IMR-90 (cell line): ENCODE measurements at regions not wholly inside any gene's neighbourhood (a gene's known extent, or its start where the extent isn't known, plus 50 kb on each side); places are given as distances from the start of the nearest gene placed in this dataset.

ENCODE experiments used
- ATAC-seq: fragments of 200-7000 bp; cut with Tn5 transposase; 2 replicates; pipeline ENCODE4 v1.9.1; 2020; ENCODE audit warnings: low read depth, mild to moderate bottlenecking, moderate library complexity
- BruUV-seq: library from RNA; stranded (reverse); fragments of 400-500 nt; replicated peaks from 2 replicates; lab custom pipeline; 2021; lab: Mats Ljungman, UMichigan
- CTCF ChIA-PET: fragments of 300-600 bp; formaldehyde crosslinking; extraction: SDS; loops from one replicate; lab custom pipeline; 2021; ENCODE audit warnings: antibody characterized with exemption; lab: Yijun Ruan, JAX
- POLR2A ChIA-PET: fragments of 300-600 bp; sonication (Branson Sonifier 250); formaldehyde crosslinking; loops from one replicate; lab custom pipeline; 2022; ENCODE audit warnings: antibody characterized with exemption; ENCODE audit not compliant: unreplicated experiment; lab: Charles Lee
- DNase-seq: peaks from one replicate; pipeline ENCODE4 v3.0.0; 2013
- H2AFZ ChIP-seq: replicated peaks from 2 replicates; pipeline ENCODE3; 2013; ENCODE audit warnings: low read length, mild to moderate bottlenecking; ENCODE audit not compliant: poor library complexity
- H2AK5ac ChIP-seq: 2 replicates; pipeline ENCODE4 v1.6.1; 2013; ENCODE audit warnings: low read depth, low read length, inconsistent platforms
- H2AK9ac ChIP-seq: replicated peaks from 2 replicates; pipeline ENCODE3; 2013; ENCODE audit warnings: mild to moderate bottlenecking, low read depth, low read length, moderate library complexity; ENCODE audit not compliant: poor library complexity
- H2BK120ac ChIP-seq: 2 replicates; pipeline ENCODE4 v1.6.1; 2013; ENCODE audit warnings: low read depth, low read length, inconsistent platforms
- H2BK15ac ChIP-seq: 3 replicates; pipeline ENCODE4 v1.6.1; 2013; ENCODE audit warnings: low read depth, low read length, inconsistent platforms
- H2BK20ac ChIP-seq: 2 replicates; pipeline ENCODE4 v1.6.1; 2013; ENCODE audit warnings: low read depth, mild to moderate bottlenecking, inconsistent platforms, low read length, moderate library complexity
- H2BK5ac ChIP-seq: 2 replicates; pipeline ENCODE4 v1.6.1; 2013; ENCODE audit warnings: mild to moderate bottlenecking, low read depth, low read length, inconsistent platforms; ENCODE audit not compliant: poor library complexity, severe bottlenecking
- H3K14ac ChIP-seq: replicated peaks from 2 replicates; pipeline ENCODE4 v1.6.1; 2013; ENCODE audit warnings: low read depth, low read length, inconsistent platforms
- H3K18ac ChIP-seq: 2 replicates; pipeline ENCODE4 v1.6.1; 2013; ENCODE audit warnings: low read depth, low read length, control low read depth
- H3K23ac ChIP-seq: 2 replicates; pipeline ENCODE4 v1.6.1; 2013; ENCODE audit warnings: low read depth, low read length, inconsistent platforms
- H3K27ac ChIP-seq: 2 replicates; pipeline ENCODE4 v1.5.1; 2013; ENCODE audit warnings: mild to moderate bottlenecking, control low read depth, low read length; ENCODE audit not compliant: insufficient read depth
- H3K27me3 ChIP-seq: 2 replicates; pipeline ENCODE4 v1.6.1; 2013; ENCODE audit warnings: low read length; ENCODE audit not compliant: control insufficient read depth, insufficient read depth
- H3K36me3 ChIP-seq: 2 replicates; pipeline ENCODE4 v1.6.1; 2013; ENCODE audit warnings: low read length, mixed read lengths; ENCODE audit not compliant: control insufficient read depth, insufficient read depth
- H3K4ac ChIP-seq: 2 replicates; pipeline ENCODE4 v1.6.1; 2013; ENCODE audit warnings: low read depth, low read length, inconsistent platforms
- H3K4me1 ChIP-seq: 2 replicates; pipeline ENCODE4 v1.6.1; 2013; ENCODE audit warnings: low read length, mixed read lengths; ENCODE audit not compliant: control insufficient read depth, insufficient read depth
- H3K4me2 ChIP-seq: 2 replicates; pipeline ENCODE4 v1.6.1; 2013; ENCODE audit warnings: low read depth, mild to moderate bottlenecking, control low read depth, low read length, moderate library complexity
- H3K4me3 ChIP-seq: 2 replicates; pipeline ENCODE4 v1.5.1; 2013; ENCODE audit warnings: low read depth, mild to moderate bottlenecking, control low read depth, low read length, moderate library complexity; ENCODE audit not compliant: insufficient read depth
- H3K56ac ChIP-seq: 2 replicates; pipeline ENCODE4 v1.6.1; 2013; ENCODE audit warnings: low read length, inconsistent platforms; ENCODE audit not compliant: insufficient read depth; ENCODE audit errors: extremely low read depth
- H3K79me1 ChIP-seq, 2 experiments: 2 replicates each; pipeline ENCODE4 v1.6.1; 2013; ENCODE audit warnings: low read length in 2 of 2, inconsistent platforms in 1 of 2, low read depth in 1 of 2
- H3K9ac ChIP-seq: 2 replicates; pipeline ENCODE4 v1.6.1; 2013; ENCODE audit warnings: low read depth, low read length, control low read depth
- H3K9me1 ChIP-seq: 2 replicates; pipeline ENCODE4 v1.6.1; 2013; ENCODE audit warnings: low read length, inconsistent platforms; ENCODE audit not compliant: insufficient read depth
- H3K9me3 ChIP-seq: 2 replicates; pipeline ENCODE4 v1.6.1; 2013; ENCODE audit warnings: low read length; ENCODE audit not compliant: control insufficient read depth, insufficient read depth
- H4K20me1 ChIP-seq: 2 replicates; pipeline ENCODE4 v1.6.1; 2013; ENCODE audit warnings: low read length, inconsistent platforms; ENCODE audit not compliant: insufficient read depth
- H4K5ac ChIP-seq: 2 replicates; pipeline ENCODE4 v1.6.1; 2013; ENCODE audit warnings: mild to moderate bottlenecking, low read depth, low read length, control low read depth
- H4K8ac ChIP-seq, 2 experiments: 2 replicates each; pipeline ENCODE4 v1.6.1; 2013; ENCODE audit warnings: low read depth in 2 of 2, low read length in 2 of 2, control low read depth in 1 of 2, inconsistent platforms in 1 of 2
- H4K91ac ChIP-seq: 2 replicates; pipeline ENCODE4 v1.6.1; 2013; ENCODE audit warnings: low read depth, low read length, inconsistent platforms; ENCODE audit not compliant: insufficient read depth
- BHLHE40 ChIP-seq: fragments of 150-350 bp; IDR thresholded peaks from 2 replicates; pipeline ENCODE4 v1.6.1; 2016; ENCODE audit warnings: mild to moderate bottlenecking, low read depth, low read length
- CEBPB ChIP-seq: IDR thresholded peaks from 2 replicates; pipeline ENCODE4 v1.6.1; 2012; ENCODE audit warnings: low read depth, low read length, improper control_type of control experiment
- CHD1 ChIP-seq: IDR thresholded peaks from 2 replicates; pipeline ENCODE4 v1.6.1; 2012; ENCODE audit warnings: low read depth, low read length, improper control_type of control experiment
- MAFK ChIP-seq: IDR thresholded peaks from 2 replicates; pipeline ENCODE4 v1.6.1; 2012; ENCODE audit warnings: low read depth, low read length, improper control_type of control experiment
- NFE2L2 ChIP-seq: fragments of 150-350 bp; IDR thresholded peaks from 2 replicates; pipeline ENCODE4 v1.6.1; 2016; ENCODE audit warnings: low read depth, mild to moderate bottlenecking, low read length
- POLR2A ChIP-seq: IDR thresholded peaks from 2 replicates; pipeline ENCODE4 v1.6.1; 2012; ENCODE audit warnings: mild to moderate bottlenecking, low read depth, low read length
- USF2 ChIP-seq: fragments of 150-350 bp; IDR thresholded peaks from 2 replicates; pipeline ENCODE4 v1.6.1; 2017; ENCODE audit warnings: mild to moderate bottlenecking, antibody characterized with exemption, low read length, low read depth
- WGBS, 2 experiments: methylation state at CpG; one replicate each; pipeline versions ENCODE4 v1.1.5 to v1.1.7; 2013; ENCODE audit warnings: missing lambda C conversion rate in 2 of 2; ENCODE audit not compliant: insufficient read length in 1 of 2; ENCODE audit errors: extremely low coverage in 2 of 2; 5-methylcytosine and 5-hydroxymethylcytosine counted together
- dilution Hi-C: fragments of 300-500 bp; cut with HindIII; formaldehyde crosslinking; loops from one replicate; pipeline ENCODE4 v1.14.3; 2018; ENCODE audit warnings: low sequenced_read_pairs; ENCODE audit not compliant: unreplicated experiment
- in situ Hi-C: fragments of 300-500 bp; cut with MboI; formaldehyde crosslinking; loops from 3 replicates; pipeline ENCODE4 v1.14.3; 2019; ENCODE audit warnings: low sequenced_read_pairs, inconsistent platforms, mixed read lengths
- intact Hi-C: fragments of 100-400 bp; cut with micrococcal nuclease; formaldehyde crosslinking; loops from 2 replicates; pipeline ENCODE4 v1.10.0; 2022
- TF ChIP-seq, protein P1 (sequence below): conservative IDR thresholded peaks from 2 replicates; pipeline ENCODE4 v1.5.1; 2012; ENCODE audit warnings: mild to moderate bottlenecking, low read depth, low read length, improper control_type of control experiment

- H3K14ac ChIP-seq: no peak overlapping the region
- no peak for ATAC-seq
These were observed 287.9 kb upstream of the SEMA3A start for GRCh38 chr7:84482476-84482875.

More at GRCh38 chr7:84482476-84482875, 287.9 kb upstream of the SEMA3A start:
- H2AFZ ChIP-seq: no peak overlapping the region
- H3K36me3 ChIP-seq: no peaks in the 10 kb centered on the region
- no peak overlapping the region; the same call in 2 of the 3 replicates for H2BK15ac ChIP-seq
- no peak overlapping the region for H4K5ac ChIP-seq
- no peaks in the 10 kb centered on the region for H3K79me1 ChIP-seq
- H3K9me1 ChIP-seq: no peaks in the 10 kb centered on the region
- no peak overlapping the region for H4K91ac ChIP-seq
- H3K4ac ChIP-seq: no peak overlapping the region
- no peak overlapping the region for H3K18ac ChIP-seq
- no peaks in the 10 kb centered on the region for H4K20me1 ChIP-seq
- H2AK9ac ChIP-seq: no peak overlapping the region
- no peak overlapping the region for H3K4me2 ChIP-seq
- H3K4me3 ChIP-seq: no peak overlapping the region
- no peak overlapping the region for H2AK5ac ChIP-seq
- BruUV-seq: no TSS peak
- POLR2A ChIA-PET: no interaction called here
- in situ Hi-C loops (no loop called here), intact Hi-C loops (no loop called here), dilution Hi-C loops (no loop called here)
- WGBS, 2 experiments: no CpG with 5 or more reads among the region's 1 CpG
- no peaks in the 10 kb centered on the region for H3K4me1 ChIP-seq
- no peak overlapping the region for H2BK5ac ChIP-seq
- no peaks in the 10 kb centered on the region for H3K27me3 ChIP-seq
- H2BK120ac ChIP-seq: no peak overlapping the region
- H3K27ac ChIP-seq: no peak overlapping the region
- no peak for DNase-seq
- CTCF ChIA-PET: no interaction called here
- H3K23ac ChIP-seq: no peak overlapping the region
- no peak overlapping the region for H2BK20ac ChIP-seq
- TF ChIP-seq CEBPB (no peak), MAFK (no peak), POLR2A (no peak), BHLHE40 (no peak), USF2 (no peak), CHD1 (no peak), NFE2L2 (no peak)
- TF ChIP-seq, protein P1, sequence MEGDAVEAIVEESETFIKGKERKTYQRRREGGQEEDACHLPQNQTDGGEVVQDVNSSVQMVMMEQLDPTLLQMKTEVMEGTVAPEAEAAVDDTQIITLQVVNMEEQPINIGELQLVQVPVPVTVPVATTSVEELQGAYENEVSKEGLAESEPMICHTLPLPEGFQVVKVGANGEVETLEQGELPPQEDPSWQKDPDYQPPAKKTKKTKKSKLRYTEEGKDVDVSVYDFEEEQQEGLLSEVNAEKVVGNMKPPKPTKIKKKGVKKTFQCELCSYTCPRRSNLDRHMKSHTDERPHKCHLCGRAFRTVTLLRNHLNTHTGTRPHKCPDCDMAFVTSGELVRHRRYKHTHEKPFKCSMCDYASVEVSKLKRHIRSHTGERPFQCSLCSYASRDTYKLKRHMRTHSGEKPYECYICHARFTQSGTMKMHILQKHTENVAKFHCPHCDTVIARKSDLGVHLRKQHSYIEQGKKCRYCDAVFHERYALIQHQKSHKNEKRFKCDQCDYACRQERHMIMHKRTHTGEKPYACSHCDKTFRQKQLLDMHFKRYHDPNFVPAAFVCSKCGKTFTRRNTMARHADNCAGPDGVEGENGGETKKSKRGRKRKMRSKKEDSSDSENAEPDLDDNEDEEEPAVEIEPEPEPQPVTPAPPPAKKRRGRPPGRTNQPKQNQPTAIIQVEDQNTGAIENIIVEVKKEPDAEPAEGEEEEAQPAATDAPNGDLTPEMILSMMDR: no peak
- H3K56ac ChIP-seq: no peak overlapping the region
- H4K8ac ChIP-seq: no peak overlapping the region
- H3K9me3 ChIP-seq: no peaks in the 10 kb centered on the region
- H3K9ac ChIP-seq: no peak overlapping the region
